KMS-11 (cell line): ENCODE measurements at regions not wholly inside any gene's neighbourhood (a gene's known extent, or its start where the extent isn't known, plus 50 kb on each side); places are given as distances from the start of the nearest gene placed in this dataset.

Experiments used
- H2AFZ ChIP-seq: fragments of 200-600 bp; sonication (generic); 2 replicates; pipeline ENCODE4 v1.6.1; 2016; ENCODE audit warnings: antibody characterized with exemption, mixed run types, low read depth
- H3K27ac ChIP-seq: fragments of 200-600 bp; sonication (generic); 2 replicates; pipeline ENCODE4 v1.6.1; 2016; ENCODE audit warnings: mild to moderate bottlenecking, mixed run types
- H3K27me3 ChIP-seq: fragments of 200-600 bp; sonication (generic); 2 replicates; pipeline ENCODE4 v1.6.1; 2017; ENCODE audit warnings: mild to moderate bottlenecking, low read depth, mixed run types, moderate library complexity; ENCODE audit not compliant: insufficient read depth
- H3K36me3 ChIP-seq: fragments of 200-600 bp; sonication (generic); 2 replicates; pipeline ENCODE4 v1.6.1; 2017; ENCODE audit warnings: mild to moderate bottlenecking, mixed run types; ENCODE audit not compliant: insufficient read depth
- H3K4me1 ChIP-seq: fragments of 200-600 bp; sonication (generic); 2 replicates; pipeline ENCODE4 v1.6.1; 2016; ENCODE audit warnings: mild to moderate bottlenecking, low read depth, mixed run types; ENCODE audit not compliant: poor library complexity, severe bottlenecking
- H3K4me2 ChIP-seq: fragments of 200-600 bp; sonication (generic); 2 replicates; pipeline ENCODE4 v1.7.0; 2016; ENCODE audit warnings: mild to moderate bottlenecking, mixed run types
- H3K4me3 ChIP-seq: fragments of 200-600 bp; sonication (generic); IDR thresholded peaks from 2 replicates; pipeline ENCODE4 v1.6.1; 2017; ENCODE audit warnings: low read depth, low read length, mixed read lengths; ENCODE audit not compliant: insufficient read depth
- H3K79me2 ChIP-seq: fragments of 200-600 bp; sonication (generic); 2 replicates; pipeline ENCODE4 v1.6.1; 2016; ENCODE audit warnings: low read depth, mixed run types; ENCODE audit not compliant: insufficient read depth
- H3K9ac ChIP-seq: fragments of 200-600 bp; sonication (generic); 2 replicates; pipeline ENCODE4 v1.6.1; 2016; ENCODE audit warnings: mild to moderate bottlenecking, mixed run types
- H4K20me1 ChIP-seq: fragments of 200-600 bp; sonication (generic); 2 replicates; pipeline ENCODE4 v1.6.1; 2016; ENCODE audit warnings: mild to moderate bottlenecking, mixed run types; ENCODE audit not compliant: insufficient read depth
- TF ChIP-seq, protein P1 (sequence below): fragments of 200-600 bp; sonication (generic); conservative IDR thresholded peaks from 2 replicates; pipeline ENCODE4 v1.6.1; 2017; ENCODE audit warnings: low read depth, mild to moderate bottlenecking, antibody characterized with exemption, low read length, moderate library complexity, mixed read lengths

DNA sequence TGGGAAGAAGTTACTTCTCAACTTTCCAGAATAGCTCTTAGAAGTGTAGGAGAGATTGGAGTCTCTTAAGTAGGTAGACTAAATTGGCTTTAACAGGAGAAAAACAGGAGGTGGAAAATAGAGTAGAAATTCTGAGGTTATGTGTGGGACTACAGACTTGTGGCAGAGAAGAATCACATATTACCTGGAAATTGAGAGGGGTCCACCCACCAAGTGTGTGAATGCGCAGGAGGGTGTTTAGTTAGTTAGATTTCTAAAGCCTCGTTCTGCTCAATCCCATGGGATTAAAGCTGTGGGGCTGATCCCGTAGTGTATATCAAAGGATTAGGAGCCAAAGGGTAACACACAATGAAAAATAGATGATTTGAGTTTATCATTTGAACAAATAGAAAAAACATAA is 319.1 kb downstream of the TRIB2 start:
- Histone ChIP-seq H3K27ac (no peak overlapping the region), H3K4me1 (no peaks in the 10 kb centered on the region), H3K36me3 (no peaks in the 10 kb centered on the region), H4K20me1 (no peaks in the 10 kb centered on the region), H2AFZ (no peak overlapping the region), H3K27me3 (no peaks in the 10 kb centered on the region), H3K4me3 (no peak overlapping the region), H3K4me2 (no peak overlapping the region), H3K79me2 (no peaks in the 10 kb centered on the region), H3K9ac (no peak overlapping the region)
- TF ChIP-seq, protein P1, sequence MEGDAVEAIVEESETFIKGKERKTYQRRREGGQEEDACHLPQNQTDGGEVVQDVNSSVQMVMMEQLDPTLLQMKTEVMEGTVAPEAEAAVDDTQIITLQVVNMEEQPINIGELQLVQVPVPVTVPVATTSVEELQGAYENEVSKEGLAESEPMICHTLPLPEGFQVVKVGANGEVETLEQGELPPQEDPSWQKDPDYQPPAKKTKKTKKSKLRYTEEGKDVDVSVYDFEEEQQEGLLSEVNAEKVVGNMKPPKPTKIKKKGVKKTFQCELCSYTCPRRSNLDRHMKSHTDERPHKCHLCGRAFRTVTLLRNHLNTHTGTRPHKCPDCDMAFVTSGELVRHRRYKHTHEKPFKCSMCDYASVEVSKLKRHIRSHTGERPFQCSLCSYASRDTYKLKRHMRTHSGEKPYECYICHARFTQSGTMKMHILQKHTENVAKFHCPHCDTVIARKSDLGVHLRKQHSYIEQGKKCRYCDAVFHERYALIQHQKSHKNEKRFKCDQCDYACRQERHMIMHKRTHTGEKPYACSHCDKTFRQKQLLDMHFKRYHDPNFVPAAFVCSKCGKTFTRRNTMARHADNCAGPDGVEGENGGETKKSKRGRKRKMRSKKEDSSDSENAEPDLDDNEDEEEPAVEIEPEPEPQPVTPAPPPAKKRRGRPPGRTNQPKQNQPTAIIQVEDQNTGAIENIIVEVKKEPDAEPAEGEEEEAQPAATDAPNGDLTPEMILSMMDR, result no peak

DNA sequence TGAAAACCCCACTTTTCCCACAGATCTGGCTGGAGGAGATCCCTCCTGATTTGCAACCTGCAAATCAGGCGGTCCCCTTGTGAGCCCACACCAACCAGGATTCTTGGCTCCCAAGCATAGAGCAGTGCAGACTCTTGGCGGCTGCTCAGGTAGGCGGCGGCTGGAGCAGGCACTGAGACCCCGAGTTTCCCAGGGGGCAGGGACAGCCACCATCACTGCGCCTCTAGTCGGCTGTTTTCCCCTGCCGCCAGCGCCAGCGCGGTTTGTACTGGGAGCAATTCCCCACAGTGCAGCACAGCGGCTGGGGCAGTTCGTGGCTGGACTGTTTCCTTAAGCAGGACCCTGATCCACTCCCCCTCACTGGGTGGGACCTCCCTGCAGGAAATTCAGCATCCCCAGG is 323.3 kb downstream of the TRIB2 start:
- Histone ChIP-seq H4K20me1 (no peaks in the 10 kb centered on the region), H3K27ac (no peak overlapping the region), H3K27me3 (no peaks in the 10 kb centered on the region), H3K9ac (no peak overlapping the region), H3K36me3 (no peaks in the 10 kb centered on the region), H3K4me1 (no peaks in the 10 kb centered on the region), H3K4me3 (no peak overlapping the region), H2AFZ (no peak overlapping the region), H3K4me2 (no peak overlapping the region), H3K79me2 (no peaks in the 10 kb centered on the region)
- TF ChIP-seq, protein P1, result no peak

DNA sequence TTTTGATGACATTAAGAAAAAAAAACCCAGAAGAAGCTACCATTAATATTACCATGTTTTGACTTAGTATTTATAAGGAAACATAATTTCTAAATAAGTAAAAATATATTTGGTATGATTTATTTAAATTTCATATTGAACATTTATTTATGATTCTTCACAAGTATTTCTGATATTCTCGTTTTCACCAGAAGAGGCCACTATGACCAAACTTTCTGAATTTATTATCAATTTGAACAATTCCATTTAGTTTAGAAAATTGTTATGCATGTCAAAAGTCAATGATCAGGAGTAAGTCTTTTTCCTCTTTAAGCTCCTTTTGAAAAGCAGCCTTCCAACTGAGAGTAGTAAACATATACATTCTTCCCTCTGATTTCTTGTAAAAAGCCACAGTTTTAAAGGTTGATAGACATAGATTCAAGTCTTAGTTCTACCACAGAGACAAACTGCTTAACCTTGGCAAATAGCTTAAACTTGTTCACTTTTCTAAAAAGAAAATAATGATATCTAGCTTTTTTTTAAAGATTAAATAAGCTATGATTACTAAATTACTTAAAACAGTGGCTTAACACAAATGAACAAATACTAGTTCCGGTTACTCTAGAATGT is 329.9 kb downstream of the TRIB2 start:
- Histone ChIP-seq H3K4me3 (no peak overlapping the region), H3K4me1 (peaks cover 9% of the 10 kb centered on the region), H2AFZ (no peak overlapping the region), H3K27ac (no peak overlapping the region), H3K27me3 (no peaks in the 10 kb centered on the region), H3K36me3 (no peaks in the 10 kb centered on the region), H4K20me1 (no peaks in the 10 kb centered on the region), H3K79me2 (no peaks in the 10 kb centered on the region), H3K9ac (no peak overlapping the region), H3K4me2 (no peak overlapping the region)
- TF ChIP-seq, protein P1, result no peak; the same call in 1 of the 2 replicates

DNA sequence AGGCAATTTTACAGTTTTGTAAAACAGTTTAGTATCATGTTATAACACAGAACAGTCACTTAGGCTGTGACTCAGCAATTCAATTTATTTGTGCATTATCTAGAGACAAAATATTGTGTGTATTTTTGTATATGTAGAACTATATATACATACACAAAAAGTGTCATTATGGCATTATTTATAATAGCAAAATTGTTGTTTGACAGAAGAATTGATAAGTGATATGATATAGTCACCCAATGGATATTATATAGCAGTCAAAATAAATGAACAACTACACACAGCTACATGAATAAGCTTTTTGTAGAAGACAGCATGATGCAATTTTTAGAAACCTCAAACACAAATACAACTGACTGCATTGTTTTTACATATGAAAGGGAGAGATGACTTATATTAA is 334.0 kb downstream of the TRIB2 start:
- Histone ChIP-seq H3K9ac (no peak overlapping the region), H3K4me2 (no peak overlapping the region), H3K27me3 (no peaks in the 10 kb centered on the region), H3K27ac (no peak overlapping the region), H3K36me3 (no peaks in the 10 kb centered on the region), H3K79me2 (no peaks in the 10 kb centered on the region), H4K20me1 (no peaks in the 10 kb centered on the region), H3K4me3 (no peak overlapping the region), H3K4me1 (peaks cover 9% of the 10 kb centered on the region), H2AFZ (no peak overlapping the region)
- TF ChIP-seq, protein P1, result no peak
